A549 (cell line): ENCODE measurements at regions not wholly inside any gene's neighbourhood (a gene's known extent, or its start where the extent isn't known, plus 50 kb on each side); places are given as distances from the start of the nearest gene placed in this dataset.

Experiments
- BHLHE40 ChIP-seq: IDR thresholded peaks from 2 replicates; pipeline ENCODE4 v1.6.1; 2012; ENCODE audit warnings: low read depth, low read length, inconsistent platforms
- EHF ChIP-seq: fragments of 250-450 bp; sonication (Bioruptor Pico); IDR thresholded peaks from 2 replicates; pipeline ENCODE4 v1.5.0; 2020; ENCODE audit warnings: mild to moderate bottlenecking
- HDAC2 ChIP-seq: fragments of 200-600 bp; sonication (generic); IDR thresholded peaks from 2 replicates; pipeline ENCODE4 v1.6.1; 2016
- MAFK ChIP-seq: fragments of 450-650 bp; IDR thresholded peaks from 2 replicates; pipeline ENCODE4 v1.6.1; 2014; ENCODE audit not compliant: partially characterized antibody
- PHF8 ChIP-seq: fragments of 200-600 bp; sonication (generic); IDR thresholded peaks from 2 replicates; pipeline ENCODE4 v1.6.1; 2016; ENCODE audit warnings: low read depth, mild to moderate bottlenecking, antibody characterized with exemption, moderate library complexity, borderline replicate concordance
- POLR2A ChIP-seq: IDR thresholded peaks from 2 replicates; pipeline ENCODE4 v1.6.1; 2012; ENCODE audit warnings: mild to moderate bottlenecking, low read length
- RAD21 ChIP-seq, 2 experiments: fragments of >200 bp in 1 of 2; sonication (Bioruptor Twin) in 1 of 2; formaldehyde crosslinking in 1 of 2; IDR thresholded peaks in 1 of 2; conservative IDR thresholded peaks in 1 of 2; 2 replicates in 1 of 2; 3 replicates in 1 of 2; pipeline ENCODE4 v1.6.1; 2012 to 2018; ENCODE audit warnings: inconsistent platforms in 1 of 2
- RFX5 ChIP-seq: fragments of 450-650 bp; IDR thresholded peaks from 2 replicates; pipeline ENCODE4 v1.7.1; 2014; ENCODE audit warnings: antibody characterized with exemption, mild to moderate bottlenecking, moderate library complexity
- TF ChIP-seq, protein P1 (sequence below): fragments of >200 bp; sonication (Bioruptor Twin); formaldehyde crosslinking; IDR thresholded peaks from 3 replicates; pipeline ENCODE4 v1.5.1; 2016
- TF ChIP-seq, protein P2 (sequence below): IDR thresholded peaks from 2 replicates; pipeline ENCODE4 v1.6.1; 2012
- TF ChIP-seq, protein P3 (sequence below): fragments of >200 bp; sonication (Bioruptor Twin); formaldehyde crosslinking; IDR thresholded peaks from 2 replicates; pipeline ENCODE4 v1.6.1; 2016

GRCh38 chr5:166781737-166782136, 1509.7 kb upstream of the WWC1 start:
- TF ChIP-seq, protein P1, sequence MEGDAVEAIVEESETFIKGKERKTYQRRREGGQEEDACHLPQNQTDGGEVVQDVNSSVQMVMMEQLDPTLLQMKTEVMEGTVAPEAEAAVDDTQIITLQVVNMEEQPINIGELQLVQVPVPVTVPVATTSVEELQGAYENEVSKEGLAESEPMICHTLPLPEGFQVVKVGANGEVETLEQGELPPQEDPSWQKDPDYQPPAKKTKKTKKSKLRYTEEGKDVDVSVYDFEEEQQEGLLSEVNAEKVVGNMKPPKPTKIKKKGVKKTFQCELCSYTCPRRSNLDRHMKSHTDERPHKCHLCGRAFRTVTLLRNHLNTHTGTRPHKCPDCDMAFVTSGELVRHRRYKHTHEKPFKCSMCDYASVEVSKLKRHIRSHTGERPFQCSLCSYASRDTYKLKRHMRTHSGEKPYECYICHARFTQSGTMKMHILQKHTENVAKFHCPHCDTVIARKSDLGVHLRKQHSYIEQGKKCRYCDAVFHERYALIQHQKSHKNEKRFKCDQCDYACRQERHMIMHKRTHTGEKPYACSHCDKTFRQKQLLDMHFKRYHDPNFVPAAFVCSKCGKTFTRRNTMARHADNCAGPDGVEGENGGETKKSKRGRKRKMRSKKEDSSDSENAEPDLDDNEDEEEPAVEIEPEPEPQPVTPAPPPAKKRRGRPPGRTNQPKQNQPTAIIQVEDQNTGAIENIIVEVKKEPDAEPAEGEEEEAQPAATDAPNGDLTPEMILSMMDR, result no peak
- TF ChIP-seq RAD21 (conservative IDR thresholded peaks at IDR 0.05 in 1 of 2, IDR thresholded peaks at IDR 0.05 in 1 of 2), result no peak
- no peak for TF ChIP-seq EHF (CRISPR knock-in tag)
- TF ChIP-seq, protein P2, sequence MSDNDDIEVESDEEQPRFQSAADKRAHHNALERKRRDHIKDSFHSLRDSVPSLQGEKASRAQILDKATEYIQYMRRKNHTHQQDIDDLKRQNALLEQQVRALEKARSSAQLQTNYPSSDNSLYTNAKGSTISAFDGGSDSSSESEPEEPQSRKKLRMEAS, result no peak
- TF ChIP-seq BHLHE40, result no peak
- TF ChIP-seq MAFK, result no peak
- no peak for TF ChIP-seq POLR2A
- no peak for TF ChIP-seq RFX5
- no peak for TF ChIP-seq HDAC2
- TF ChIP-seq, protein P3, sequence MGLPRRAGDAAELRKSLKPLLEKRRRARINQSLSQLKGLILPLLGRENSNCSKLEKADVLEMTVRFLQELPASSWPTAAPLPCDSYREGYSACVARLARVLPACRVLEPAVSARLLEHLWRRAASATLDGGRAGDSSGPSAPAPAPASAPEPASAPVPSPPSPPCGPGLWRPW, result no peak
- no peak for TF ChIP-seq PHF8
